ENCODE measurements at regions not wholly inside any gene's neighbourhood (a gene's known extent, or its start where the extent isn't known, plus 50 kb on each side); places are given as distances from the start of the nearest gene placed in this dataset.

DNA sequence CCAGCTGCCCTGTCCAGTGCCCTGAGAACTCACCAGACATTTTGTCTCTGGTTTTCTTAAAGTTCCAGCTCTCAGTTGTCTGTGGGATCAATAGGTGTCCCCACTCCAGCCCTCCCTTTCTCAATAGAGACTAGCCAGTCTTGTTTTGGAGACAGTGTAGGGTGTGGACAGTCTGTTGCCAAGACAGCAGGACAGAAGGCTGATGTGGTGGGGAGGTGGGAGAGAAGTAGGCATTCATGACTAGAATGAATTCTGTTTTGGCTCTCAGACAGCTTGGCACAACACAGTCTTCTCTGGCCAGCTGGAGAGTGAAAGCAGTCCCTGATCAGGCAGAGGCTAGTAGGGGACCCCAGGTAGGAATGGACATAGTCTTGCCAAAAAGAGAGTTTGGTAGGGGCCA, 467.0 kb upstream of the PODXL start:
- H3K4me3 ChIP-seq (replicated peaks in 1 of 2; ENCODE audit: low read depth in 2 of 2, low read length in 2 of 2): no peak overlapping the region
- DNase-seq (ENCODE audit: low read depth in 2 of 2): no peak
- TF ChIP-seq, protein P1, sequence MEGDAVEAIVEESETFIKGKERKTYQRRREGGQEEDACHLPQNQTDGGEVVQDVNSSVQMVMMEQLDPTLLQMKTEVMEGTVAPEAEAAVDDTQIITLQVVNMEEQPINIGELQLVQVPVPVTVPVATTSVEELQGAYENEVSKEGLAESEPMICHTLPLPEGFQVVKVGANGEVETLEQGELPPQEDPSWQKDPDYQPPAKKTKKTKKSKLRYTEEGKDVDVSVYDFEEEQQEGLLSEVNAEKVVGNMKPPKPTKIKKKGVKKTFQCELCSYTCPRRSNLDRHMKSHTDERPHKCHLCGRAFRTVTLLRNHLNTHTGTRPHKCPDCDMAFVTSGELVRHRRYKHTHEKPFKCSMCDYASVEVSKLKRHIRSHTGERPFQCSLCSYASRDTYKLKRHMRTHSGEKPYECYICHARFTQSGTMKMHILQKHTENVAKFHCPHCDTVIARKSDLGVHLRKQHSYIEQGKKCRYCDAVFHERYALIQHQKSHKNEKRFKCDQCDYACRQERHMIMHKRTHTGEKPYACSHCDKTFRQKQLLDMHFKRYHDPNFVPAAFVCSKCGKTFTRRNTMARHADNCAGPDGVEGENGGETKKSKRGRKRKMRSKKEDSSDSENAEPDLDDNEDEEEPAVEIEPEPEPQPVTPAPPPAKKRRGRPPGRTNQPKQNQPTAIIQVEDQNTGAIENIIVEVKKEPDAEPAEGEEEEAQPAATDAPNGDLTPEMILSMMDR (IDR thresholded peaks at IDR 0.05; ENCODE audit: low read depth, low read length): no peak

DNA sequence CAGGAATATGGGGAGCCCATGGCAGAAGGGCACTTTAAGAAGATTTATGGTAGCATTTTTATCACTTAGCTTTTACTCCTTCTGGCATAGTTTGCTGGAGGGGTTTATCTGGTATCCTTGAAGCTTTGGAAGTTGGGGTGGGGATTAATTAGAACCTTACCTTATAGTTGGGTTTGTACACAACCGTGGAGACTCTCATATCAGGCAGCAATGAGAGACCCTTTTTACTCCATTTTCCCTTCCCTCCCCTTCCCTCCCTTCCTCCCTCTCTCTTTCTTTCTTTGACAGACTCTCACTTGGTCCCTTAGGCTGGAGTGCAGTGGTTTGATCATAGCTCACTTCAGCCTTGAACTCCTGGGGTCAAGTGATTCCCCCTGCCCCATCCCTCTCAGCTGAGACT, 465.8 kb upstream of the PODXL start:
- DNase-seq (ENCODE audit: low read depth in 2 of 2): no peak
- TF ChIP-seq, protein P1 (IDR thresholded peaks at IDR 0.05; ENCODE audit: low read depth, low read length): no peak
- H3K4me3 ChIP-seq (replicated peaks in 1 of 2; ENCODE audit: low read depth in 2 of 2, low read length in 2 of 2): no peak overlapping the region

DNA sequence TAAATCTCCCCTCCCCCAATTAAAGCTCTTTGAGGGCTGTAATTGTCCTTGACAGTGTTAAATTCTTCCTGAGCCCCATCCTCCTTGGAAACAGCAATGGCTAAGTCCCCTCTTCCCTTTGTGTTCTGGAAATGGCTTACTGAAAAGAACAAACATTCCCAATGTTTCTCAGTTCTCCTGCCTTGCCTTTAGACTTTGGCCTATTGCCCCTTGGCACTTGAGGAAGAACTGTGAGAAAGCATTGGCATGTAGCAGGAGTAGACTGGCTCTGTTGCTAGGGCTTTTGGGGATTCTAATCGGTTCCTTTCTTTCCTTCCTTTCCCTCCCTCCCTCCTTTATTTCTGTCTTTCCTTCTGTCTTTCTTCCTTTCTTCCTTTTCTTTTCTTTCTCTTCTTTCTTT, 463.3 kb upstream of the PODXL start:
- no peak overlapping the region for H3K4me3 ChIP-seq (replicated peaks in 1 of 2; ENCODE audit: low read depth in 2 of 2, low read length in 2 of 2)
- TF ChIP-seq, protein P1 (IDR thresholded peaks at IDR 0.05; ENCODE audit: low read depth, low read length): no peak
- no peak for DNase-seq (ENCODE audit: low read depth in 2 of 2)

DNA sequence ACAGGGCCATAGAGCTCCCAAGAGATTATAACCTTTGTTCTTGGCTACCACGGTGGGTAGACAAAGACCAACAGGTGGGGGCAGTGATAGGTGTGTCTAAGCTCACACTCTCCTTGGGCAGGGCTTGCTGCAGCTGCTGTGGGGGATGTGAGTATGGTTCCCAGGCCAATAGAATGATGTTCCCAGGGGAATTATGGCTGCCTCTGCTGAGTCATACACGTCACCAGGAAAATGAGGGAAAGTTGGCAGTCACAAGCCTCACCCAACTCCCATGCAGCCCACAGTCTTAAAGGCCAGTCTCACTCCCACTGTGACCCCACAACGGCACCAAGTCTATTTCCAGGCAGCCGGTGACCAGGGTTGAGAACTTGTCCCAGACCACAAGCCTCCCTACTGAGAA, 453.4 kb upstream of the PODXL start:
- DNase-seq (ENCODE audit: low read depth in 2 of 2): peak; percentile 11
- TF ChIP-seq, protein P1 (IDR thresholded peaks at IDR 0.05; ENCODE audit: low read depth, low read length): no peak
- no peak overlapping the region for H3K4me3 ChIP-seq (replicated peaks in 1 of 2; ENCODE audit: low read depth in 2 of 2, low read length in 2 of 2)

DNA sequence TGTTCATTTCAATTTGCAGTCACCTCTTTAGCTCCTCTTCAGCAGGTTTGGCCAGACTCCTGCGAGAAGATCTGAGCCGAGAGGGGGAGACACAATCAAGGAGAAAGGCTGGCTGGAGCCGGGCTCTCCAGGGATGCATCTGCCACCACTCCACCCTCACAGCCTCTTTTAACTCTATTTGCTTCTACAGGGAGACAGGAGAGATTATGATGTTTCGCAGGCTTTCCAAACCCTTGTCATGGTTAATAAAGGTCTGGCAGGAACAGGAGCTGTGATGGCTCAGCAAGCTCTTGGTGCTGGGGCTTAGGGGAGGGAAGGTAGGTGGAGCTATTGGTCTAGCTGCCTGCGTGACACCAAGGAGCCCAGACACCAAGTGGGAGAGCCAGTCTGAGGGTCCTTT, 448.1 kb upstream of the PODXL start:
- TF ChIP-seq, protein P1 (IDR thresholded peaks at IDR 0.05; ENCODE audit: low read depth, low read length): no peak
- DNase-seq (ENCODE audit: low read depth in 2 of 2): peak; percentile 14 to 49
- H3K4me3 ChIP-seq (replicated peaks in 1 of 2; ENCODE audit: low read depth in 2 of 2, low read length in 2 of 2): no peak overlapping the region

DNA sequence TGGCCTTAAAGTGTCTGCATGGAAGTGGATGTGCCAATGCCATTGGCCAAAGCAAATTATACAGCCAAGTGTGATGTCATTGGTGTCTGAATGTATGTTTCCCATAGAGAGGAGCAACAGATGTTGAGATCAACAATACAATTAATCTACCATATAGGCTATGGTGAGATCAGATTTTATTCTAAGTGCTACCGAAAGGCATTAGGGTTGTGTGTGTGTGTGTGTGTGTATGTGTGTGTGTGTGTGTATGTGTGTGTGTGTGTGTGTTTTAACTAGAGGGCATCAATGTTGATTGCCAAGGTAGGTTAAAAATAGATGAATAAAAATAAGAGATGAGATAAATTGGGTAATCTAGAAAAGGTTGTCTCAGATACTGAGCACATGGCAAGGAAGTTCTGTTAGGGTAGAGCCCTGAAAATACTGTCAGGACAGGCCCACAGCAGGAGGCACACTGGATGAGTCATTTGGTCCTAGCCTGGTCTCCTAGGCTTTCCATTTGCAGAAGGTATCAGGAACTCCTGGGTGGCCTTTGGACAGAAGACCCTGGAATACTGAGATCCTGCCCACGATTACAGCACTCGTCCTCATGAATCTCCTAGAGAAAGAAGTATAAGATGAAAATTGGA, 446.0 kb upstream of the PODXL start:
- H3K4me3 ChIP-seq (replicated peaks in 1 of 2; ENCODE audit: low read depth in 2 of 2, low read length in 2 of 2): no peak overlapping the region
- no peak for DNase-seq (ENCODE audit: low read depth in 2 of 2)
- TF ChIP-seq, protein P1 (IDR thresholded peaks at IDR 0.05; ENCODE audit: low read depth, low read length): no peak

DNA sequence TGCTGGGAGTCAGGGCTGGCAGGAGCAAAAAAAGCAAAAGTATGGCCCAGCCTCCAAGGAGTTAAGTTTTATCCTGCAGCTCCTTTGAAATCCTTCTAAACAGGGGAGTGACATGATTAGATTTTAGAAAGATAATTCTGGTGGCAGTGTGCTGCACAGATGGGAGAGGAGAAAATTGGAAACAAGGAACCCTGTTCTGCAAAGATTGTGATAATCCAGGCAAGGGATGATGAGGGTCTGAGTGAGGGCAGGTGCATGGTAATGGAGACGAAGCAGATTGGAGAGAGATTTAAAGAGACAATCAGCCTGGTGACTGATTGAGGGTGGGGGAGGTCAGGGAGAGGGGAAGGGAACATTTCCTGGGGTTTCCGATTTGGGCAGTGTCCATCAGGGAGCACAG, 444.7 kb upstream of the PODXL start:
- TF ChIP-seq, protein P1 (IDR thresholded peaks at IDR 0.05; ENCODE audit: low read depth, low read length): no peak
- no peak overlapping the region for H3K4me3 ChIP-seq (replicated peaks in 1 of 2; ENCODE audit: low read depth in 2 of 2, low read length in 2 of 2)
- DNase-seq (ENCODE audit: low read depth in 2 of 2): no peak

All from cardiac fibroblast (primary cell).